Mesodermal cell (in vitro differentiated cells): ENCODE measurements at regions not wholly inside any gene's neighbourhood (a gene's known extent, or its start where the extent isn't known, plus 50 kb on each side); places are given as distances from the start of the nearest gene placed in this dataset.
A peak's percentile ranks its signal among the peaks of the same experiment; 100 is the strongest.
"Not testable (repeated sequence)": the region's sequence is repeated elsewhere in the genome, so short reads cannot be mapped to it uniquely, and the experiment has no call there.

ENCODE experiments used
- H3K27ac ChIP-seq: 2 replicates; pipeline ENCODE4 v1.7.0; 2013; ENCODE audit warnings: mild to moderate bottlenecking, low read depth, low read length, moderate library complexity; ENCODE audit not compliant: severe bottlenecking
- H3K36me3 ChIP-seq: 2 replicates; pipeline ENCODE4 v1.7.1; 2013; ENCODE audit warnings: mild to moderate bottlenecking, low read length, moderate library complexity; ENCODE audit not compliant: control insufficient read depth, insufficient read depth
- H3K4me1 ChIP-seq: one replicate; pipeline ENCODE4 v1.7.1; 2013; ENCODE audit warnings: mild to moderate bottlenecking, low read length; ENCODE audit not compliant: insufficient read depth, control insufficient read depth, poor library complexity, severe bottlenecking
- H3K4me3 ChIP-seq: 2 replicates; pipeline ENCODE4 v1.7.0; 2013; ENCODE audit warnings: low read length, control low read depth, mild to moderate bottlenecking; ENCODE audit not compliant: insufficient read depth, poor library complexity, severe bottlenecking; ENCODE audit errors: extremely low read depth
- H3K9me3 ChIP-seq: 2 replicates; pipeline ENCODE4 v1.7.1; 2013; ENCODE audit warnings: mild to moderate bottlenecking, low read length, moderate library complexity; ENCODE audit not compliant: control insufficient read depth
- WGBS, 2 experiments: methylation state at CpG; one replicate each; pipeline ENCODE4 v1.1.5; 2013; ENCODE audit warnings: missing lambda C conversion rate in 2 of 2; ENCODE audit not compliant: insufficient coverage in 2 of 2; 5-methylcytosine and 5-hydroxymethylcytosine counted together

DNA sequence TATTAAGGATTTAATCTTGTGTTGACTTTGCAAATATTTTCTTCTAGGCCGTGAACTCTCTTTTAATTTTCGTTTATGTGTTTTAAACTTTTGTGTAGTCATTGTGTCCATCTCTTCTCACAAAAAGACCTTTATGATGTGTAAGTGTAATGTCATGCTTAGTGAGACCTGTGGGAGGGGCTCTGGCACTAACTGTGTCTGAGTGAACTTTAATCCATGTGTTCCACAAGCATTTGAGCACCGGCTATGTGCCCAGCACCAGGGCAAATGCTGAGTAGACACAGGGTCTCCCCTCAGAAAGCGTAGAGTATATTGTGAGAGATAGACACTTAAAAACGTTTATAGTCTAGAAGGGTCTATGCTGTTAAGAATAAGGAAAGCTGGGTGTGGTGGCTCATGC, 272.6 kb upstream of the TUT7 start:
- Histone ChIP-seq H3K9me3 (no peaks in the 10 kb centered on the region), H3K36me3 (no peaks in the 10 kb centered on the region), H3K27ac (no peak overlapping the region), H3K4me1 (no peaks in the 10 kb centered on the region), H3K4me3 (no peak overlapping the region)
- whole genome bisulfite sequencing, 2 experiments: 86 to 100% methylated on average over 2 to 3 of the region's 5 CpGs

DNA sequence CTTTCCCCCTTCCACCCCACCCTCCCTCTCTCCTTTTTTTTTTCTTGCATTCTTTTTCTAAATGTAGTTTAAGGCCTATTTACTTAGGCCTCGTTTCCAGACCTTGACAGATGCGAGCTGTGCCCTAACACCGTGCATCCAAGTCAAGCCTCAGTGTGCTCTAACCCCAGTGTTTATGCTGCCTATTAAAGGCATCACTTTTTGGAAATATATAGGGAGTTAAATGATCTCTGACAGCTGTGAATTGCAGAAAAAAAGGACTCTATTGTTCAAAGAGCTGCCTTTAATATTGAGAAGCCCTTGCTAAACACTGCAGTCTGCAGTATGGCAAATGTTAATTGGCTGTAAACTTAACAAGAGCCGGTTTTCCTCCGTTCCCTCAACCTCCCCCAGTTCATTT, 270.4 kb upstream of the TUT7 start:
- Histone ChIP-seq H3K4me3 (no peak overlapping the region), H3K9me3 (no peaks in the 10 kb centered on the region), H3K36me3 (no peaks in the 10 kb centered on the region), H3K27ac (peak overlapping the region; percentile 8), H3K4me1 (no peaks in the 10 kb centered on the region)
- 51 to 82% methylated on average over 3 to 4 of the region's 5 CpGs for WGBS, 2 experiments

DNA sequence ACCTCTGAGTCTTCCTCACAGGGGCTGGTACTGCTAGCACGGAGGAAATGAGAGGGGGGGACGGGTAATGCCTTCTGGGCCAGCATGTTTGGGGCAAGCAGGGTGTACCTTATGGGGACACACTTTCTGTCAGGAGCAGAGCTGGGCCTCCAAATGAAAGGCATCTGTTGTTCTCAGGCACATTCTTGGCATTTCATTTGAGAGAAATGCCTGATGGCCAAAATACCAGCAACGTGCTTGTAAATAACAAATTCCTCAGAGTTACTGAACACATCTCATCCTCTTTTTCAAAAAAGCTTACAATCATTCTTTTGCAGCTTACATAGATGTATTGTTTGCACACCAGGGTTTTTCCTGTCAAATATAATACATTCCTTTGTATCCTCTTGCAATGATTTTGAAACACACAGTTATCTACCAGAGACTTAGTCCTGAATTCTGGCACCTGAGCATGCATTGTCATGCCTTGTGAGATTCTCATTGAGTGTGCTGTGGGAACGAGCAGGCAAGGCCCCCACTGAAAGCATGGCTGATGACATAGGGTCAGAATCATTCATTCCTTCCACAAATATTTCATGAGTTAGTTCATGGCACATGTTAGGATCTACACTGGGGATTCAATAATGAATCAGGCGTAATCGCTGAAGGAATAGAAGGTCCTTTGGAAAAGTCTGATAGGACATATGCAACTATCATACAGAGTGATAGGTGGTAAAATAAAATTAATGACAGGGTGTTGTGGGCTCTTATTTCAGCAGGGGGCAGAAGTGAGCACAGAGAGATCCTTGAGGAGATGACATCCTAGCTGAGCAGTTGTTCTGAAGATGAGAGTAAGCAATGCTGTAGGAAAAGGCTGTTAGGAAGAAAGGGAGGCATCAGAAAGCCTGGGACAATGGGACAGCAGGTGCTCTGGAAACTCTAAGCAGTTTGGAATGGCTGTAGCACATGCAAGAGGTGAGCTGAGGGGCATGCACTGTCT, 260.9 kb upstream of the TUT7 start:
- H3K36me3 ChIP-seq: no peaks in the 10 kb centered on the region
- H3K4me3 ChIP-seq: no peak overlapping the region
- peak overlapping the region; percentile 93 for H3K27ac ChIP-seq
- peaks cover 3% of the 10 kb centered on the region for H3K9me3 ChIP-seq
- 66 to 75% methylated on average over 5 of the region's 6 CpGs for WGBS, 2 experiments
- peaks cover 15% of the 10 kb centered on the region for H3K4me1 ChIP-seq

GRCh38 chr9:86613943-86614342, 259.7 kb upstream of the TUT7 start:
- 94 to 100% methylated on average over 1 to 2 of the region's 5 CpGs for WGBS, 2 experiments
- Histone ChIP-seq H3K36me3 (no peaks in the 10 kb centered on the region), H3K4me1 (peaks cover 15% of the 10 kb centered on the region), H3K27ac (no peak overlapping the region), H3K4me3 (no peak overlapping the region), H3K9me3 (peaks cover 3% of the 10 kb centered on the region)

GRCh38 chr9:86611534-86611933, 257.3 kb upstream of the TUT7 start:
- not testable (repeated sequence) for H3K27ac ChIP-seq, H3K4me3 ChIP-seq, H3K9me3 ChIP-seq, H3K36me3 ChIP-seq
- peaks cover 15% of the 10 kb centered on the region for H3K4me1 ChIP-seq
- 71 to 77% methylated on average over 16 to 18 of the region's 27 CpGs for WGBS, 2 experiments

DNA sequence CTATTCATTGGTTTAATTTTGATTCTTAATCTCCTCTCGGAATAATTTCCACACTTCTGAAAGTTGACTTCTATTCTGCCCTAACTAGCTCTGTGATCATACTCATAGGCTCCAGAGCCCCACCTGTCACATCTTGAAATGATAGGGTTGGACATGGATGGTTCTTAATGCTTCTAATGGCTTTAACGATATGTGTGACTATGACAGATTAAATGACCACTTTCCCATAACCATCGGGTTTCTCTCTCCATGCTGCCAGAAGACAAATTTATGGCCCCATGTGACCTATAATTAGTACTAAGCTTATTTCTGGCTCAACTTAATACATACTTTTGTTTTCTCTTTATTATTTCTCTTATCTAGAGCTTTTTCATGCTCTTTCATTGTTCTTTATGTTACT, 251.1 kb upstream of the TUT7 start:
- no peak overlapping the region for H3K27ac ChIP-seq
- H3K4me1 ChIP-seq: peaks cover 29% of the 10 kb centered on the region
- WGBS, 2 experiments: 100% methylated on average over 1 of the region's 3 CpGs; no CpG with 5 or more reads in 1 of the 2 experiments
- H3K36me3 ChIP-seq: no peaks in the 10 kb centered on the region
- no peaks in the 10 kb centered on the region for H3K9me3 ChIP-seq
- H3K4me3 ChIP-seq: no peak overlapping the region

- H3K4me1 ChIP-seq: peaks cover 34% of the 10 kb centered on the region
- H3K36me3 ChIP-seq: no peaks in the 10 kb centered on the region
- H3K9me3 ChIP-seq: no peaks in the 10 kb centered on the region
- H3K4me3 ChIP-seq: no peak overlapping the region
- H3K27ac ChIP-seq: no peak overlapping the region
Observed at GRCh38 chr9:86604741-86605140, 250.5 kb upstream of the TUT7 start.

DNA sequence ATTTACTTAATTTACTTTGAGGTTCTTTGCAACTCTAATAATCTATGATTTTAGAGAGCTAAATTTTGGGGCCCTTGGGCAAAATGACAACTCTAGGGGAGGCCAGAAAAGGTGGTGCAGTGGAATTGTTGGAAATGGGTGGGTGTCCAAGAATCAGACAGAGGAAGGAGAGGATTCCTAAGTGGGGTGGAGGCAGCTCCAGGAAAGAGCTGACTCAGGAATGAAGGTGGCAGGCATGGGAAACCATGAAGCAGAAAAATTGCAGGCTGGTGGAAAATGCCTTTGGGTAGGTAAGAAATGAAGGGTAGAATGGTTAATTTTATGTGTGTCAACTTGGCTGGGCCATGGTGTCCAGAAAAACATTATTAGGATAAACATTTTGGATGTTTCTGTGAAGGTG, 248.5 kb upstream of the TUT7 start:
- Histone ChIP-seq H3K27ac (no peak overlapping the region), H3K36me3 (no peaks in the 10 kb centered on the region), H3K9me3 (no peaks in the 10 kb centered on the region), H3K4me3 (no peak overlapping the region), H3K4me1 (peaks cover 50% of the 10 kb centered on the region)

DNA sequence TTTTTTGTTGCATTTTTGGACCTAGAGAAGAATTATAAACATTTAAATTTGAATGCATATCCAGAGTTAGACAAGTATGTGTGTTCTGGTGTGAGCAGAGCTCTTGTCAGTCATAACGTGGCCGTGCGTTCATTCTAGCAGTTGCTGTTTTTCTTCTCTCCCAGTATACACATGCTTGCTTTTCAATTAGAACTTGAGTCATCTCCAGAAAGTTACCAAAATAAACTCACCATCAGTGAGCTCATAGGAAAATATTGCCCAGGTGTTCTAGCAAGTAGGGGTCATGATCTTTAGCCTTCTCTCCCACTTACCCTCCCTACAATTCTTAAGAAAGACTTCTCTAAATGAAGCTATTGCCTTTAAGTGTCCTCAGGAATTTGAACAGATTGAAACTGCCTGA, 247.5 kb upstream of the TUT7 start:
- no peak overlapping the region for H3K4me3 ChIP-seq
- peak overlapping the region; percentile 6 for H3K27ac ChIP-seq
- 87% methylated on average over 3 of the region's 3 CpGs; no CpG with 5 or more reads in 1 of the 2 experiments for WGBS, 2 experiments
- H3K36me3 ChIP-seq: no peaks in the 10 kb centered on the region
- peaks cover 50% of the 10 kb centered on the region for H3K4me1 ChIP-seq
- H3K9me3 ChIP-seq: no peaks in the 10 kb centered on the region

DNA sequence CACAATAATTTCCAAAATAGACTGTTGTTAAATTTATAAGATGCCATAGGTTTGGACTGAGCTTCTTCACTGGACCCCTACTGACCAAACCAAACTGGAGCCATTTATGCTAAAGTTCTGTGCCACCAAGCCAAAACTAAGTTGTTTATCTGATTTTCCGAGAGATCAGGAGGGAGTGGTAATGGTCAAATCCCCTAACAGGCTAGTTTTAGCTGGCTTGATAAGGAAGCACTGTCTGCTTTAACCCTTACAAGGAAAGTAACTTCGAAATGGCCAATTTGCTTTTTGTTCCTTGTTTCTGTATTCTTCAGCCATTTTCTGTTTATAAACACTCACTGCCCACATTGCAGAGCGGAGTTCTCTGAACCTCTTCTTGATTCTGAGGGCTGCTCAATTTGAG, 246.8 kb upstream of the TUT7 start:
- Histone ChIP-seq H3K27ac (peak overlapping the region; percentile 6), H3K4me1 (peaks cover 50% of the 10 kb centered on the region)

DNA sequence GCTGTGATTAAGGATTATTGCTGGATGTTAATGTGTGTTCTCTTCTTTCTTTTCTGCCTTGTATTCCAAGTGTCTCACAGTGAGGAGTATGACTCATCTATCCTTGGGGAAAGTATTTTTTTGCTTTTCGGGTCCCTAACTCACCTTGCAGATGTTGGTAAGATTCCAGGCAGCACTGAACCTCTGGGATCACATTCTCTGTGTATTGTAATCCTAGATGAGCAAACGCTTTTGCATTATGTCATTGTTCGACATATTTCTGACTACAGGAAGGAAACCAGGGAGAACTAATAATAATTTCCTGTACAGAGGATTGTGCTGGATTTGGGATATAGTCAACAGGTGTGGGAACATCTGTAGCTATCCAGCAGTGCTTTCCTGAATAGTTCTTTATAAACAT, 246.1 kb upstream of the TUT7 start:
- H3K4me3 ChIP-seq: no peak overlapping the region
- H3K4me1 ChIP-seq: peaks cover 50% of the 10 kb centered on the region
- no peak overlapping the region for H3K27ac ChIP-seq
- WGBS, 2 experiments: 38 to 58% methylated on average over 2 of the region's 3 CpGs
- no peaks in the 10 kb centered on the region for H3K9me3 ChIP-seq
- no peaks in the 10 kb centered on the region for H3K36me3 ChIP-seq

More for the DNA sequence above, 246.8 kb upstream of the TUT7 start:
- no peak overlapping the region for H3K4me3 ChIP-seq
- WGBS, 2 experiments: 51 to 68% methylated on average over 2 to 3 of the region's 3 CpGs
- no peaks in the 10 kb centered on the region for H3K9me3 ChIP-seq
- no peaks in the 10 kb centered on the region for H3K36me3 ChIP-seq
